Sciatic nerve (tissue), 2 donors: ENCODE measurements at regions not wholly inside any gene's neighbourhood (a gene's known extent, or its start where the extent isn't known, plus 50 kb on each side); places are given as distances from the start of the nearest gene placed in this dataset.
A peak's percentile ranks its signal among the peaks of the same experiment; 100 is the strongest.

Source experiments
- ATAC-seq: fragments of 200-7000 bp; cut with Tn5 transposase; one replicate; pipeline ENCODE4 v1.9.1; 2020; ENCODE audit warnings: mild to moderate bottlenecking, moderate library complexity
- DNase-seq: peaks from one replicate; pipeline ENCODE4 v3.0.0-alpha.2; 2020; ENCODE audit warnings: low spot score
- intact Hi-C: fragments of 100-400 bp; cut with DNase I; formaldehyde crosslinking; loops from one replicate; pipeline ENCODE4 v1.14.2; 2022
- donor health status: DM: no; HTN: no; CAD: no.
- donor health status: DM: no; HTN: no; CAD: no.

DNA sequence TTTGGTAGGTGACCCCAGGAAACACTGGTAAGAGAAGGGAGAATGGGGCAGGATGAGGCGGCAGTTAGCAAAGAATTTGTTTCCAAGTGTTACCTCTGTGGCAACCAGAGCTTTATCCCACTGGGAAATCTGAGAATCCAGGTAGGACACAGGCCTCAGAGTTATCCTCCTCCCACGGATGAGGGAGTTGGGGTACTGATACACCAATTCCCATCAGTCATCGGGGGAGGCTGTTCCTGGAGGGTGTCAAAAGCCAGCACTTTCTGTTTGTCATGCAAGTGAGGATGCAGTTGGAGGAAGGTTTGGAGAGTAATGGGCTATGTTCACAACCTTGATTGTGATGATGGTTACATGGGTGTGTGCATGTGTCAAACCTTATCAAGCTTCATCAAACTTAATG is 221.2 kb upstream of the SFSWAP start:
- DNase-seq, result no peak
- intact Hi-C loops, result no loop called here
- ATAC-seq, result no peak

- no peak for ATAC-seq
- intact Hi-C loops, result no loop called here
- DNase-seq, result no peak
These were observed 219.7 kb upstream of the SFSWAP start for GRCh38 chr12:131491155-131491554.

DNA sequence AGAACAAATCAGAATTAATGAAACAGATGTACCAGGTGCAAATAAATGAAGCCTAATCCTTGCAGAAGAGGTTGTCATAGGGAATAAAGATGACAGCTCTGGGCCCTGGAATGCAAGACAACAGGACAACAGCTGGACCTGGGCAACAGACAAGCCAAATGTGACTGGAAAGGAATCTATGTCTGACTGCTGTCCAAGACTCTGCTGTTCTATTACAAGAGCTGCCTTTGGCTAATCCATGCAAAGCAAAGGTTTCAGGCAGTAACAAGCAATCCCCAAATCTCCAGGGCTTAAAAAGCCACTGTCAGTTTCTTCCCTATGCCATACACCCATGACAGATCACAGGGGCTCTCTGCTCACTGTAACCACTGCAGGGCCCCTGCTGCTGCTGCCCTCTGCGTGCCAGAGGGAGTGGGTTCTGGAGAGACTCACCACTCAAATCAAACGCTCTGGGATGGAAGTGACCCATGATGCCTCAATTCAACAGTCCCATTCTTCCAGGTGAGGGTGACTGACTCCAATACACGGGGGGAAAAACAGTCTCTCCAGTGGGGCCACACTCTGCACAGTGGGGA is 218.9 kb upstream of the SFSWAP start:
- ATAC-seq, result no peak

GRCh38 chr12:131493068-131493826 is 217.6 kb upstream of the SFSWAP start:
- DNase-seq, result no peak
- intact Hi-C loops, result no loop called here
- ATAC-seq, result no peak

More for the DNA sequence above, 218.9 kb upstream of the SFSWAP start:
- intact Hi-C loops, result no loop called here
- no peak for DNase-seq

DNA sequence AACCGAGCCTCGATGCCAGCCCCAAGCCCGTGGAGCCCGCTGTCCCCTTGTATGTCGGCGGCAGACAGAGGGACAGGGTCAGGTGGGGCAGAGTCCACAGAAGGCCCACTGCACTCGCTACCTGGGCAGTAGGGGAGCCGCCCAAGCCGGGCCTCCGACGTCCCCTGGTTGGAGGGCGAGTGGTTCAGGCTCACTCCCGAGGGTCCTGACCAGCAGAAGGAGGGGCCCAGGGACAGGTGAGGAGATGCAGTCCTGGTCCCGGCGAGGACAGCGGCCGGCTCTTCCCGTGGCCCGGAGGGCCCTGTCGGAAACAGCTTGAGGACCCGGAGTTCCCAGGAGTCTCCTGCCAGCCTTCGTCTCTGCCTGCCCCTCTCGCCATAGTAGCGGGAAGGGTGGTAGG is 216.7 kb upstream of the SFSWAP start:
- DNase-seq, result no peak
- intact Hi-C loops, result no loop called here
- ATAC-seq, result no peak

DNA sequence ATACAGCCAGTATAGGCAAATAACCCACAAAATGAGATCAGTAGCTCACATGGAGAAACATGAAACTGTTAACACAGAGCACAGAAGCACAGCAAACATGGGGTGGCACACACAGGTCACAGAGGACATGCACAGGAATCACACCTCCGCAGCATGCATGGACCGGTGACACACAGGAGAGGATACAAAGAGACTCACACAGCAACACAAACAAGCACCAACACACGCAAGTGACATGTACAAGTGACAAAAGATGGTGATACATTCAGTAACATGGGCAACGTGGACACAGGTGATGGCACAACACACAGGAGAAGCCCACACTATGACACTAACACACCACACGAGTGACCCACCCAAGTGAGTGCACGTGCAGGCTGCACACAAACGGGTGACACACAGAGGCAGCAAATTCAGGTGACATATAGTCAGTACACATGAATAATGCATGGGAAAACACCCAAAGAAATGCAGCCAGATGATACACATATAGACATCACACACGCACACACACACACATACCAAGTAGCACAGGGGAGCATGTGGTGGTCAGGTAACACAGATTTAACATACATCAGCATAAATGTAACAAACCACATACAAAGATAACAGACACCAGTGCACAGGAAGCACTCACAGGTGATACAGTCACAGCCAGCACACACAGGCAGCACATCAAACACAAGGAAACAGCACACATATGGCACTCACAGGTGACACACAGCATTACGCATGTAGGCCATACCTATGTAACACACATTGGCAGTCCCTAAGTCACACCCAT is 216.0 kb upstream of the SFSWAP start:
- intact Hi-C loops, result no loop called here
- no peak for ATAC-seq
- DNase-seq, result no peak

DNA sequence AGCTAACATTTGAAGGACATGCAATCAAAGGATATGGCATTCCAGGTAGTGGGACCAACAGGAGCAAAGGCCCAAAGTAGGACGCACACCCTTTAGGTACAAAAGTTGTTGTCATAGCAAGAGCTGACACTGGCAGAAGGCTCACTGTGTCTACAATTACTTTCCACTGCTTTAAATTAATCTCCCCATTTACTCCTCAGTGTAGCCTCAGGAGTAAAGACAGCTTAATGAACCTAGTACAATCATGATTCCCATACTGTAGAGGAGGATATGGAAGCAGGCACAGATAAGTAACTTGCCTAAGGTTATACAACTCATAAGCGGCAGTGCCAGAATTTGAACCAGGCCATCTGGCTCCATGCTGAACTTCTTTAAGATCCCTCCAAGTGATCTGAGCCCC is 212.9 kb upstream of the SFSWAP start:
- intact Hi-C loops, result no loop called here
- DNase-seq (no peak), ATAC-seq (no peak)

GRCh38 chr12:131499160-131499863 is 211.6 kb upstream of the SFSWAP start:
- no peak for DNase-seq
- ATAC-seq, result peak; percentile 90

GRCh38 chr12:131499864-131500190 is 211.1 kb upstream of the SFSWAP start:
- DNase-seq, result no peak
- no peak for ATAC-seq

More at GRCh38 chr12:131499160-131499863, 211.6 kb upstream of the SFSWAP start:
- intact Hi-C loops, result no loop called here

DNA sequence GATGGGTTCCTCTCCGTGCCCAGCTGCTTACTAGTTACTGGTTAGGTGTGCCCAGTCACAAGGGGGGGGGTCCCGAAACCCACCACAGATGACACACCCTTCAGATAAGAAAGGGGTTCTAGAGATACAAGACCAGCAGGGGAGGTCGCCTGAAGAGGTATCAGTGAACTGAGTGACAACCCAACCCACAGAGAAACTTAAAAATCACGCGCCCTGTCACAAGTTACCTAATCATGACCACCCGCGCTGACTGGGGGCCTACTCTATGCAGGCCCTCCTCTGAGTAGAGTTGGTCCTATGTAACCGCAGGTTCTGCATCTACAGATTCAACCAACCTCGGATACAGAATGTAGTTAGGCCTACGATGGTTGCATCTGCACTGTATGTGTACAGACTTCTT is 210.3 kb upstream of the SFSWAP start:
- intact Hi-C loops, result no loop called here
- ATAC-seq (no peak), DNase-seq (no peak)

More at GRCh38 chr12:131499864-131500190, 211.1 kb upstream of the SFSWAP start:
- intact Hi-C loops, result no loop called here

DNA sequence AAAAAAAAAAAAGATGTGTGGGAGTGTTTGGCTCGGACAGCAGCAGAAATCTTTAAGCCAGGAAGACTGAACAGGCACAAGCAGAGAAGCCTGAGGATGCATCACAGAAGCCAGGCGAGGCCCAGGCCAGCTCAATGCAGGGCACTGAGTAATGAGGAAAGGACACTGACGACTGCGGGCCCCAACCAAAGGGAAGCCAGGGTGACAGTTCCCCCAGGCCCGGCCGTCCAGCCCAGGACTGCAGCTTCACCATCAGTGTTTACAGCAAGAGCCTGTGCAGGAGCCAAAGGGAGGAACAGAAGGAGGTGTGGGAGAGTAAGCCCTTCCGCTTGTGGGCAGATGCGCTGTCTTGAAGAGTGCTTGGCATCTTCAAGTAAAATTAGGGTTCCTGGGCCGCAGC is 205.3 kb upstream of the SFSWAP start:
- ATAC-seq, result no peak
- intact Hi-C loops, result no loop called here
- no peak for DNase-seq

- DNase-seq, result no peak
- intact Hi-C loops, result no loop called here
- no peak for ATAC-seq
These were observed 204.5 kb upstream of the SFSWAP start for GRCh38 chr12:131506426-131506825.

- intact Hi-C loops, result no loop called here
- ATAC-seq (no peak), DNase-seq (no peak)
These were observed 203.8 kb upstream of the SFSWAP start for GRCh38 chr12:131507094-131507493.

- ATAC-seq (no peak), DNase-seq (no peak)
- intact Hi-C loops, result no loop called here
These were observed 203.0 kb upstream of the SFSWAP start for GRCh38 chr12:131507881-131508280.

GRCh38 chr12:131509701-131510100 is 201.2 kb upstream of the SFSWAP start:
- intact Hi-C loops, result no loop called here
- ATAC-seq, result no peak
- no peak for DNase-seq

GRCh38 chr12:131510431-131510830 is 200.5 kb upstream of the SFSWAP start:
- intact Hi-C loops, result no loop called here
- ATAC-seq, result no peak
- no peak for DNase-seq

DNA sequence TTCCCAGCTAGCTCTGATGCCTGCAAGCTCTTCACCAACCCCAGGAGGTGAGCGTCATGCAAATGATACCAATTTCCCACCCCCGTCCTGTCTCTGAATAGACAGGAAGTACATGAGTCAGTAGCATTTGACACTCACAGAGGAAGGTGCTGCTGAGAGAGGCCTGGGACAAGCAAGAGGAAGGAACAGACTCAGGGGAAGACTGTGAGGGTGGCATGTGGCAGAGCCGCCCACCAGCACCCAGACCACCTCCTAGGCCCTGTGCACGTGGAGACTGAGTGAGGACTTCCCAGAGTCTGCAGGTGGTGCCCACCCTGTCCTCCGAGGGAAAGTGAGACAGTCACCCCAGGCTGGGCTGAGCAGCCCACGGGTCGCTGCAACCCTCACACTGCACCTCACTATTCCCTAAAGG is 199.5 kb upstream of the SFSWAP start:
- ATAC-seq (no peak), DNase-seq (no peak)
- intact Hi-C loops, result no loop called here

GRCh38 chr12:131511803-131512561 is 198.9 kb upstream of the SFSWAP start:
- intact Hi-C loops, result no loop called here
- ATAC-seq (no peak), DNase-seq (no peak)

DNA sequence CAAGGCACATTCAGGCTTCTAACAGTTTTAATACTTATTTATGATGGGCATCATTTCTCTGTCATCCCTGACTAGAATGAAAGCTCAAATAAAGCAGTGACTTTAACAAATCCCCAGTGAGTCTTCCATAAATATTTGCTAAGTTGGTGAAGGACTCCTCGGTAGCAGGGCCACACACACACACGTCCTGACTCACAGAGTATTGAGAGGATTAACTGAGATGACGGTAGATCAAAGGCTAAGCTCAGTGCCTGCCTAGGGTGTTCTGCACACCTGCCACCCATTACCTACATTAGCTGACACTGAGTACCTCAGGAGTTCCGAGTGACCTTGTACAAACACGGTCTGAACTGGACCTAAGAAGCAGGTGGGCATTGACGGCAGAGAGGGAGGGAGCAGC is 197.3 kb upstream of the SFSWAP start:
- intact Hi-C loops, result no loop called here
- no peak for ATAC-seq
- DNase-seq, result no peak
